ENCODE measurements at regions not wholly inside any gene's neighbourhood (a gene's known extent, or its start where the extent isn't known, plus 50 kb on each side); places are given as distances from the start of the nearest gene placed in this dataset.

- DNase-seq (ENCODE audit: low spot score) = no peak
- CTCF ChIA-PET = interaction anchor here (0.7 to 1.0 kb wide), 2 partner anchors 105 to 319 kb away, joined by 3 to 4 read pairs; no protein-coding TSS in a partner anchor
- H3K27ac ChIP-seq = no peak overlapping the region
- TF ChIP-seq CTCF (conservative IDR thresholded peaks at IDR 0.05; ENCODE audit: low read depth) = no peak
- POLR2A ChIA-PET (ENCODE audit: low non-redundant PET) = no interaction called here
Measured at GRCh38 chr12:130016194-130016593, 112.4 kb upstream of the TMEM132D start.

- ChIA-PET POLR2A (ENCODE audit: low non-redundant PET) (no interaction called here), CTCF (interaction anchor here (0.6 to 1.3 kb wide), 4 partner anchors 9 to 252 kb away, joined by 3 to 6 read pairs (median 4); no protein-coding TSS in a partner anchor)
- DNase-seq (ENCODE audit: low spot score) = no peak
- TF ChIP-seq CTCF (conservative IDR thresholded peaks at IDR 0.05; ENCODE audit: low read depth) = no peak
- no peak overlapping the region for H3K27ac ChIP-seq
Measured at GRCh38 chr12:130016986-130017385, 113.2 kb upstream of the TMEM132D start.

- peak; percentile 32 for DNase-seq (ENCODE audit: low spot score)
- ChIA-PET POLR2A (ENCODE audit: low non-redundant PET) (no interaction called here), CTCF (interaction anchor here (0.6 to 2.4 kb wide), 5 partner anchors 8 to 342 kb away, joined by 3 to 10 read pairs (median 4); no protein-coding TSS in a partner anchor)
- TF ChIP-seq CTCF (conservative IDR thresholded peaks at IDR 0.05; ENCODE audit: low read depth) = no peak
- no peak overlapping the region for H3K27ac ChIP-seq
Measured at GRCh38 chr12:130017591-130018449, 114.0 kb upstream of the TMEM132D start.

GRCh38 chr12:130018614-130019013 is 114.8 kb upstream of the TMEM132D start:
- no peak for DNase-seq (ENCODE audit: low spot score)
- ChIA-PET CTCF (interaction anchor here (0.7 to 2.4 kb wide), 2 partner anchors 13 to 341 kb away, joined by 4 to 10 read pairs; no protein-coding TSS in a partner anchor), POLR2A (ENCODE audit: low non-redundant PET) (no interaction called here)
- H3K27ac ChIP-seq = no peak overlapping the region
- TF ChIP-seq CTCF (conservative IDR thresholded peaks at IDR 0.05; ENCODE audit: low read depth) = no peak

- peak; percentile 34 for DNase-seq (ENCODE audit: low spot score)
- ChIA-PET CTCF (interaction anchor here (0.5 to 2.4 kb wide), 24 partner anchors 9 to 1256 kb away, joined by 3 to 14 read pairs (median 4); partner anchors contain the start of gene SLC15A4), POLR2A (ENCODE audit: low non-redundant PET) (no interaction called here)
- H3K27ac ChIP-seq = no peak overlapping the region
- peak; percentile 35 for TF ChIP-seq CTCF (conservative IDR thresholded peaks at IDR 0.05; ENCODE audit: low read depth)
Measured at GRCh38 chr12:130026608-130027176, 122.9 kb upstream of the TMEM132D start.

GRCh38 chr12:130027798-130028197 is 124.0 kb upstream of the TMEM132D start:
- POLR2A ChIA-PET (ENCODE audit: low non-redundant PET) = no interaction called here
- no peak for TF ChIP-seq CTCF (conservative IDR thresholded peaks at IDR 0.05; ENCODE audit: low read depth)
- CTCF ChIA-PET = interaction anchor here (1.1 kb wide), 1 partner anchor 59 kb away, joined by 3 read pairs; no protein-coding TSS in a partner anchor
- DNase-seq (ENCODE audit: low spot score) = no peak
- H3K27ac ChIP-seq = no peak overlapping the region
